ENCODE measurements at regions not wholly inside any gene's neighbourhood (a gene's known extent, or its start where the extent isn't known, plus 50 kb on each side); places are given as distances from the start of the nearest gene placed in this dataset.

DNA sequence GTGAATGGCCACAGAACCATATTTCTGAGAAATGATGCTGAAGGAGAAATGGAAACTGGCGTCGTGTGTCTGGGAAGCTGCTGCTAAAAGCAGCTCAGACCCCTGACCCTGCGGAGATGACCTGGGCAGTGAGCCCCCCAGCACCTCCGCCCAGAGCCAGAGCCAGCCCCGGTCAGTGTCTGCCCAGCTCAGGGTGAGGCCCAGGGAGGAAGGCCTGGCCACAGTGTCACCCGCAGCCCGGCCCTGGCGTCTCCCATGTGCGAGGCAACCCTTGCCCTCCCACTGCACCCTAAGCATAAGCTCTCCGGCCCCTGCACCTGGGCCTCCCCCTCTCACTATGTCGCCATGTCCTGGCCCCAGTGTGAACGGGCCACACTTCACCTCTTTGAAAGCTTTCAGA is 502.8 kb downstream of the EIPR1 start:
- H3K4me3 ChIP-seq (ENCODE audit: low read depth, low read length): no peak overlapping the region
- no peak for DNase-seq (ENCODE audit: low read depth)
- TF ChIP-seq, protein P1, sequence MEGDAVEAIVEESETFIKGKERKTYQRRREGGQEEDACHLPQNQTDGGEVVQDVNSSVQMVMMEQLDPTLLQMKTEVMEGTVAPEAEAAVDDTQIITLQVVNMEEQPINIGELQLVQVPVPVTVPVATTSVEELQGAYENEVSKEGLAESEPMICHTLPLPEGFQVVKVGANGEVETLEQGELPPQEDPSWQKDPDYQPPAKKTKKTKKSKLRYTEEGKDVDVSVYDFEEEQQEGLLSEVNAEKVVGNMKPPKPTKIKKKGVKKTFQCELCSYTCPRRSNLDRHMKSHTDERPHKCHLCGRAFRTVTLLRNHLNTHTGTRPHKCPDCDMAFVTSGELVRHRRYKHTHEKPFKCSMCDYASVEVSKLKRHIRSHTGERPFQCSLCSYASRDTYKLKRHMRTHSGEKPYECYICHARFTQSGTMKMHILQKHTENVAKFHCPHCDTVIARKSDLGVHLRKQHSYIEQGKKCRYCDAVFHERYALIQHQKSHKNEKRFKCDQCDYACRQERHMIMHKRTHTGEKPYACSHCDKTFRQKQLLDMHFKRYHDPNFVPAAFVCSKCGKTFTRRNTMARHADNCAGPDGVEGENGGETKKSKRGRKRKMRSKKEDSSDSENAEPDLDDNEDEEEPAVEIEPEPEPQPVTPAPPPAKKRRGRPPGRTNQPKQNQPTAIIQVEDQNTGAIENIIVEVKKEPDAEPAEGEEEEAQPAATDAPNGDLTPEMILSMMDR (IDR thresholded peaks at IDR 0.05; ENCODE audit: insufficient read depth, low read length): no peak

DNA sequence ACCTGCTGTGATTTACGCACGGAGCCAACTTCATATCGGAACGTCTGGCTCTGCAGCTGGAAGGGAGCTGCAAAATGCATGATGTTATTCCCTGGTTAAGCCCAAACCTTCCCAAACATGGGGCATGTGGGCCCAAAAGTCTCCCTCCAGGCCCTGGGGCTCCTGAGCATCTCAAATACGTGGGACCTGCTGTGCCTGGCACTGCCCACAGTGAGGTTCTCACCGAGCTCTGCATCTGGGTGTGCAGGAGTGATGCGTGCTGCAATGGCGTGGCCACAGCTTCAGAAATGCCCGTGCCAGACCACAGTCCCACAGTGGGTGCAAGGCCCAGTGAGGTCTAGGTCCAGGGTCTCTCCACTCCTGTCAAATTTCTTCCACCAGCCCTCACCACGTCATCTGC is 503.3 kb downstream of the EIPR1 start:
- no peak for DNase-seq (ENCODE audit: low read depth)
- no peak overlapping the region for H3K4me3 ChIP-seq (ENCODE audit: low read depth, low read length)
- TF ChIP-seq, protein P1 (IDR thresholded peaks at IDR 0.05; ENCODE audit: insufficient read depth, low read length): no peak

DNA sequence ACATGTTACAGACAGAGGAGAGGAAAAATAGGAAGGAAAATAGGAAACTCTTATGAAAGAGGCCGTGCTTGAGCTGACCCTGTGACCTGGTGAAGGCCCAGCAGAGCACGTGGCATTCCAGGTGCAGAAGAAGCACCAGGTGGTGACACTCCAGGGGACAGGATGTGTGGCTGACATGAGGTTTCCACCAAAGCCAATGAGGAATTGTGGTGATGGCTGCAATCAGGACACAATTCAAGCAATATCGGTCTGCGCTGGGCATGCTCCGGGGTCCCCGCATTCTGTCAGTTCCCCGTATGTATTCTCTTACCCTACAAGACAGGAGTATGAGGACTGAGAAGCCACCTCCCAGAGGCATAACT is 504.2 kb downstream of the EIPR1 start:
- no peak for DNase-seq (ENCODE audit: low read depth)
- no peak overlapping the region for H3K4me3 ChIP-seq (ENCODE audit: low read depth, low read length)
- TF ChIP-seq, protein P1 (IDR thresholded peaks at IDR 0.05; ENCODE audit: insufficient read depth, low read length): no peak

DNA sequence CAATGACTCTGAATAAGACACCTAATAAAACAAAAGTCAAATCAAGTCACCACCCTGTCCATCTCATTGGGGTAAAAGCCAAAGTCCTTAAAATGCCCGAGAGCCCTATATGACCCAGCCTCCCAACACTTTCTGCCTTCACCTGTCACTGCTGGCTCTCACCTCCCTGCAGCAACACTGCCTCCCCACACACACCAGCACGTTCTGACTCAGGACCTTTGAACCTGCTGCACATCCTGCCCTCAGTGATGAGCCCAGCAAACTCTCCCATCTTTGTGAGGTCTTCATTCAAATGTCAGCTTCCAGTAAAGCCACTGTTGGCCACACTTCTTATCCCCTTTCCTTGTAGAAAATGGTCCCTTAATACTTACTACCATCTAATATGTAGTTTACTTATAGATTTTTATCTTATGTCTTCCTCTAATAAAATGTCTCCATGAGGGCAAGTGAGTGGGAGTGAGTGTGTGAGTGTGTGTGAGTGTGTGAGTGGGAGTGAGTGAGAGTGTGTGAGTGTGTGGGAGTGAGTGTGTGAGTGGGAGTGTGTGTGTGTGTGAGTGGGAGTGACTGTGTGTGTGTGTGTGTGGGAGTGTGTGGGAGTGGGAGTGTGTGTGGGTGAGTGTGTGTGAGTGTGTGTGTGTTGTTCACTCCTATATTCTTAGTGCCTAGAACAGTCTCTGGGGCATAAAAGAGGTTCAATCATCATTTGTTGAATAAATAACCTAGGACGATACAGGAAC is 504.7 kb downstream of the EIPR1 start:
- no peak for DNase-seq (ENCODE audit: low read depth)

DNA sequence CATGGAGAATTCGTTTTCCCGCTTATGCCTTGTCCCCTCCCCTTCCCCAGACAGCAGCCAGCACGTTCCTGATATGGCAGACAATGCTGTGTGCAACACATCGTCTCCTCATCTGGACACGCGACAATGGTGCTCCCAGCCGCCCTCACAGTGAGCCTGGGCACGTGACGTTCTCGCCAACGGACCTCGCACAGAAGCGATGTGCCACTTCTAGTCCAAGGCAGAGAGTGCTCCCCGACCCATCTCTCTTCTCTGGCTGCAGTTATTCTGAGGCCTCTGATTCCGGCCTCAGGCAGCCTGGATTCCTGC is 505.4 kb downstream of the EIPR1 start:
- no peak overlapping the region for H3K4me3 ChIP-seq (ENCODE audit: low read depth, low read length)
- no peak for DNase-seq (ENCODE audit: low read depth)
- TF ChIP-seq, protein P1 (IDR thresholded peaks at IDR 0.05; ENCODE audit: insufficient read depth, low read length): no peak

More for the DNA sequence above, 504.7 kb downstream of the EIPR1 start:
- no peak overlapping the region for H3K4me3 ChIP-seq (ENCODE audit: low read depth, low read length)
- TF ChIP-seq, protein P1 (IDR thresholded peaks at IDR 0.05; ENCODE audit: insufficient read depth, low read length): no peak

DNA sequence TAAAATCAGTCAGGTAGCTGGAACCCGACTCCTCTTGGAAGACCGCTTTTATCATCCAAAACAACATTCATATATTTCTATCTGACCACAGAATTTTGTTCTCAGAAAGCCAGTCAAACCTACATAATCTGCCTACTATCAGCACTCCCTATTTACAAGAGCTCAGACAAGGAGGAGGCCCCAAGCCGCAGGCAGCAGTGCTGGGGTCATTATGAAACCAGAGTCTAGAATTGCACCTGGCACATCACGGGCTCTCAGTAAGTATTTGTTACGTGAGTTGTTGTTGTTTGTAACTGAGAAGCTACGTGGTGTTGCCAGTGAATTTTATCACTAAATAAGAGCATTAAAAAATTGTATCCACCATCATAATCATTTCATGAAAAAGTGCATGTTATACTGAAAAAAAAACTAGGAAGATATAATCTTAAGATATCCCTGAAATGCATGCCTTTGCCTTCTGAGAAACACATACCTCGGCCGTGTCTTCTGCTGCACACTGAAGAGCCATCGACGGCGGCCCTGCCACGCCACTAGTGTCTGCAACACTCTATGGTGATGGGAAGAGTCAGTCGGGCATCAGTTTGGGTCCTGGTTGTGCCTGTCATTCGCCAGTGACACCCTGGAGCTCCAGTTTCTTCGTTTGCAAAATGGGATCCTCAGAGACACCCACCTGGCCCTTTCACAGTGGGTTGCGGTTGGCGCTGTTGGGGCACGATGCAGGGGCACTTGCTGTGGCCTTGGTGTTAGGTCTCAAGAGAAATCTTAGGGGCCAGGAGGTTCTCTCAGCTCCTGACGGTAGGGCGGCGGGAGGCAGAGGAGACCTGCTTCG is 505.9 kb downstream of the EIPR1 start:
- TF ChIP-seq, protein P1 (IDR thresholded peaks at IDR 0.05; ENCODE audit: insufficient read depth, low read length): no peak

More for the DNA sequence above, 505.9 kb downstream of the EIPR1 start:
- no peak overlapping the region for H3K4me3 ChIP-seq (ENCODE audit: low read depth, low read length)
- DNase-seq (ENCODE audit: low read depth): no peak

Data from fibroblast of the aortic adventitia (primary cell).